ENCODE measurements at regions not wholly inside any gene's neighbourhood (a gene's known extent, or its start where the extent isn't known, plus 50 kb on each side); places are given as distances from the start of the nearest gene placed in this dataset.

- H3K27me3 ChIP-seq (ENCODE audit: control insufficient read depth, insufficient read depth, low read length) = no peaks in the 10 kb centered on the region
- DNase-seq (ENCODE audit: low read depth) = peak; percentile 78
- FAIRE-seq = no peak
- TF ChIP-seq, protein P1, sequence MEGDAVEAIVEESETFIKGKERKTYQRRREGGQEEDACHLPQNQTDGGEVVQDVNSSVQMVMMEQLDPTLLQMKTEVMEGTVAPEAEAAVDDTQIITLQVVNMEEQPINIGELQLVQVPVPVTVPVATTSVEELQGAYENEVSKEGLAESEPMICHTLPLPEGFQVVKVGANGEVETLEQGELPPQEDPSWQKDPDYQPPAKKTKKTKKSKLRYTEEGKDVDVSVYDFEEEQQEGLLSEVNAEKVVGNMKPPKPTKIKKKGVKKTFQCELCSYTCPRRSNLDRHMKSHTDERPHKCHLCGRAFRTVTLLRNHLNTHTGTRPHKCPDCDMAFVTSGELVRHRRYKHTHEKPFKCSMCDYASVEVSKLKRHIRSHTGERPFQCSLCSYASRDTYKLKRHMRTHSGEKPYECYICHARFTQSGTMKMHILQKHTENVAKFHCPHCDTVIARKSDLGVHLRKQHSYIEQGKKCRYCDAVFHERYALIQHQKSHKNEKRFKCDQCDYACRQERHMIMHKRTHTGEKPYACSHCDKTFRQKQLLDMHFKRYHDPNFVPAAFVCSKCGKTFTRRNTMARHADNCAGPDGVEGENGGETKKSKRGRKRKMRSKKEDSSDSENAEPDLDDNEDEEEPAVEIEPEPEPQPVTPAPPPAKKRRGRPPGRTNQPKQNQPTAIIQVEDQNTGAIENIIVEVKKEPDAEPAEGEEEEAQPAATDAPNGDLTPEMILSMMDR (IDR thresholded peaks at IDR 0.05; ENCODE audit: insufficient read depth, low read length, severe bottlenecking) = no peak
- H3K36me3 ChIP-seq (ENCODE audit: control insufficient read depth, insufficient read depth, low read length) = no peaks in the 10 kb centered on the region
- H3K4me3 ChIP-seq (ENCODE audit: low read depth, low read length) = no peak overlapping the region
These were observed 50.8 kb upstream of the ELF5 start for GRCh38 chr11:34564406-34564805.

- no peaks in the 10 kb centered on the region for H3K27me3 ChIP-seq (ENCODE audit: control insufficient read depth, insufficient read depth, low read length)
- H3K4me3 ChIP-seq (ENCODE audit: low read depth, low read length) = no peak overlapping the region
- DNase-seq (ENCODE audit: low read depth) (no peak), FAIRE-seq (no peak)
- TF ChIP-seq, protein P1 (IDR thresholded peaks at IDR 0.05; ENCODE audit: insufficient read depth, low read length, severe bottlenecking) = no peak
- no peaks in the 10 kb centered on the region for H3K36me3 ChIP-seq (ENCODE audit: control insufficient read depth, insufficient read depth, low read length)
These were observed 51.2 kb upstream of the ELF5 start for GRCh38 chr11:34564807-34565241.

- DNase-seq (ENCODE audit: low read depth) (no peak), FAIRE-seq (no peak)
- Histone ChIP-seq H3K4me3 (ENCODE audit: low read depth, low read length) (no peak overlapping the region), H3K36me3 (ENCODE audit: control insufficient read depth, insufficient read depth, low read length) (no peaks in the 10 kb centered on the region), H3K27me3 (ENCODE audit: control insufficient read depth, insufficient read depth, low read length) (no peaks in the 10 kb centered on the region)
- TF ChIP-seq, protein P1 (IDR thresholded peaks at IDR 0.05; ENCODE audit: insufficient read depth, low read length, severe bottlenecking) = peak; percentile 56
These were observed 52.0 kb upstream of the ELF5 start for GRCh38 chr11:34565417-34566207.

- FAIRE-seq (no peak), DNase-seq (ENCODE audit: low read depth) (no peak)
- Histone ChIP-seq H3K4me3 (ENCODE audit: low read depth, low read length) (no peak overlapping the region), H3K36me3 (ENCODE audit: control insufficient read depth, insufficient read depth, low read length) (no peaks in the 10 kb centered on the region), H3K27me3 (ENCODE audit: control insufficient read depth, insufficient read depth, low read length) (no peaks in the 10 kb centered on the region)
- TF ChIP-seq, protein P1 (IDR thresholded peaks at IDR 0.05; ENCODE audit: insufficient read depth, low read length, severe bottlenecking) = no peak
These were observed 52.6 kb upstream of the ELF5 start for GRCh38 chr11:34566208-34566551.

GRCh38 chr11:34566736-34567135, 53.1 kb upstream of the ELF5 start:
- FAIRE-seq (no peak), DNase-seq (ENCODE audit: low read depth) (no peak)
- Histone ChIP-seq H3K36me3 (ENCODE audit: control insufficient read depth, insufficient read depth, low read length) (no peaks in the 10 kb centered on the region), H3K4me3 (ENCODE audit: low read depth, low read length) (no peak overlapping the region), H3K27me3 (ENCODE audit: control insufficient read depth, insufficient read depth, low read length) (no peaks in the 10 kb centered on the region)
- TF ChIP-seq, protein P1 (IDR thresholded peaks at IDR 0.05; ENCODE audit: insufficient read depth, low read length, severe bottlenecking) = no peak

- Histone ChIP-seq H3K27me3 (ENCODE audit: control insufficient read depth, insufficient read depth, low read length) (no peaks in the 10 kb centered on the region), H3K36me3 (ENCODE audit: control insufficient read depth, insufficient read depth, low read length) (no peaks in the 10 kb centered on the region), H3K4me3 (ENCODE audit: low read depth, low read length) (no peak overlapping the region)
- DNase-seq (ENCODE audit: low read depth) = no peak
- TF ChIP-seq, protein P1 (IDR thresholded peaks at IDR 0.05; ENCODE audit: insufficient read depth, low read length, severe bottlenecking) = no peak
- FAIRE-seq = no peak
These were observed 53.2 kb upstream of the EHF start for GRCh38 chr11:34567733-34568132.
